ENCODE measurements at regions not wholly inside any gene's neighbourhood (a gene's known extent, or its start where the extent isn't known, plus 50 kb on each side); places are given as distances from the start of the nearest gene placed in this dataset.

DNA sequence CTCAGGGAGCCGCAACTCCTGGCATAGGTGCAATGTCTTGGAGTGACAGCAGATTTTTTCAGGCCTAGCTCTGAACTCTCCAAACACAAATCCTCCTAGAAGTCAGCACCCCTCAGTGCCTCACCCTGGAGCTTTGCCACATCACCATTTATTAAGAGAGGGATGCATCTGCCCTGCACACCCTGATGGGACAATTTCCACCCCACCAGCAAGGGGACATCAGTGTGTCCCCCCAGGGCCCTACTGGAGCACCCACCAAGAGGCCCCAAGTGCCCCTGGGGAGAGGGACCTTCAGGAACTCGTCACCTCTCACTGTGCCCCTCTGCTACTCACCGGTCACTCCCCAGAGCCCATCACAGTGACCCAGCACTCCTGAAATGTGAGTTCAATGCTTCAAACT, 144.7 kb downstream of the NDUFA10 start (continued):
- TF ChIP-seq EZH2 (IDR thresholded peaks at IDR 0.05; ENCODE audit: borderline replicate concordance, control insufficient read depth, low read depth, low read length), result no peak
- TF ChIP-seq YBX1 (IDR thresholded peaks at IDR 0.05), result no peak
- no peak for TF ChIP-seq TAF1 (IDR thresholded peaks at IDR 0.05; ENCODE audit: borderline replicate concordance, low read depth, low read length)
- no peak for TF ChIP-seq CEBPB (IDR thresholded peaks at IDR 0.05; ENCODE audit: borderline replicate concordance in 1 of 2, low read depth in 2 of 2, low read length in 2 of 2)
- no peak for TF ChIP-seq SRF (IDR thresholded peaks at IDR 0.05; ENCODE audit: low read depth in 2 of 2, low read length in 2 of 2)
- TF ChIP-seq NFXL1 (IDR thresholded peaks at IDR 0.05; ENCODE audit: borderline replicate concordance), result no peak
- TF ChIP-seq MTA2 (IDR thresholded peaks at IDR 0.05; ENCODE audit: low read depth), result no peak

DNA sequence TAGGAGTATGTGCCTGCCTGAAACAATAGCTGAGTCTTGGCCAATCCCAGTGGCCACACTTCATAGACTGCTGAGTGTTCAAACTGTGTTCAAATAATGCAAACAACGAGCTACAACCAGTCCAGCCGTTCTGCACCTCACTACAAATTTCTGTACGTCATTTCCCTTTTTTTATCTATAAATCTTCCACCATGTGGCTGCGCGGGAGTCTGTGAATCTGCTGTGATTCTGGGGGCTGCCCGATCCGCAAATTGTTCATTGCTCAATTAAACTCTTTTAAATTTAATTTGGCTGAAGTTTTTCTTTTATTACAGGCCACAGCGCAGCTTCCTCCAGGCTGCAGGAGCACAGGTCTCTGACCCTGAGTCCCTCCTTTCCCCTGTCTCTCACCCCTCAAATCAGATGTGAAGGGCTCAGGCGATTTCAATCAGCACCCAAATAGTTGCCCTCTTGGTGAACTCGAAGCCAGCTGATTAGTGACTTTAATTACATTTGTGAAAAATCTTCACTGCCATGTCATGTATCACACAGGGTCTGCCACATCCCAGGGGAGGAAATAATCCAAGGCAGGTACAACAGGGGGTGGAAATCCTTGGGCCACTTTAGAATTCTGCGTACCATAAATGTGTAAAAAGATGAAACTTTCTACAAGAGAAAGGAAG, 145.6 kb downstream of the NDUFA10 start:
- no peak overlapping the region for H3K27ac ChIP-seq (ENCODE audit: control insufficient read depth, insufficient read depth)
- intact Hi-C loops (cut with micrococcal nuclease; ENCODE audit: unreplicated experiment), result loop anchor here (5.0 kb wide), 1 partner anchor 842 kb away; no protein-coding TSS in a partner anchor
- no peak overlapping the region for H3K9ac ChIP-seq (ENCODE audit: control insufficient read depth, insufficient read depth, low read length)
- no TSS peak for BruUV-seq (replicated peaks)
- H3K4me1 ChIP-seq (ENCODE audit: control insufficient read depth, insufficient read depth, low read length), result no peaks in the 10 kb centered on the region
- no peaks in the 10 kb centered on the region; a peak in 1 of 4 replicates for H3K27me3 ChIP-seq (replicated peaks in 1 of 2; ENCODE audit: control insufficient read depth in 2 of 2, insufficient read depth in 2 of 2, low read length in 1 of 2)
- in situ Hi-C loops (cut with MboI), result loop anchor here (10.0 kb wide), 1 partner anchor 845 kb away; no protein-coding TSS in a partner anchor
- H3K4me2 ChIP-seq (ENCODE audit: control insufficient read depth, insufficient read depth), result no peak overlapping the region
- H3K9me3 ChIP-seq (replicated peaks; ENCODE audit: control insufficient read depth, insufficient read depth, low read length), result peaks cover 4% of the 10 kb centered on the region; the same call in 2 of the 3 replicates
- no peak for DNase-seq (ENCODE audit: low read depth, low spot score)
- ChIA-PET SMC1A (ENCODE audit: uncharacterized antibody, unreplicated experiment) (no interaction called here), RAD21 (ENCODE audit: unreplicated experiment) (no interaction called here), POLR2A (interaction anchor here (0.6 kb wide), 1 partner anchor 789 kb away, joined by 3 read pairs; no protein-coding TSS in a partner anchor), CTCF (interaction anchor here (0.6 to 1.1 kb wide), 2 partner anchors 55 to 153 kb away, joined by 3 to 5 read pairs; no protein-coding TSS in a partner anchor)
- no peaks in the 10 kb centered on the region for H3K36me3 ChIP-seq (ENCODE audit: control insufficient read depth in 2 of 2, insufficient read depth in 2 of 2, low read length in 1 of 2)
- ATAC-seq, result no peak
- FAIRE-seq, result no peak
- H3K79me2 ChIP-seq (ENCODE audit: control insufficient read depth, insufficient read depth, low read length), result no peaks in the 10 kb centered on the region
- no peak overlapping the region for H2AFZ ChIP-seq (ENCODE audit: control insufficient read depth, low read depth, low read length)
- H4K20me1 ChIP-seq (ENCODE audit: control insufficient read depth, insufficient read depth), result no peaks in the 10 kb centered on the region
- no peak overlapping the region for H3K4me3 ChIP-seq
- 28% methylated on average over 11 of the region's 11 CpGs for WGBS (ENCODE audit: insufficient coverage, insufficient replicate concordance, low lambda C conversion rate, missing lambda C conversion rate)
- TF ChIP-seq GABPA (IDR thresholded peaks at IDR 0.05; ENCODE audit: low read depth) (no peak), NR2F1 (conservative IDR thresholded peaks at IDR 0.05) (no peak), DPF2 (IDR thresholded peaks at IDR 0.05) (no peak), PML (IDR thresholded peaks at IDR 0.05; ENCODE audit: low read length) (no peak), LARP7 (IDR thresholded peaks at IDR 0.05) (no peak), ESRRA (IDR thresholded peaks at IDR 0.05; ENCODE audit: low read length) (no peak), NR2C1 (IDR thresholded peaks at IDR 0.05) (no peak), ATF7 (IDR thresholded peaks at IDR 0.05; ENCODE audit: low read depth) (no peak), MYC (IDR thresholded peaks at IDR 0.05; ENCODE audit: insufficient read depth, insufficient read length, insufficient replicate concordance, low read length, severe bottlenecking) (no peak), CBX5 (IDR thresholded peaks at IDR 0.05; ENCODE audit: low read depth) (no peak), KAT2A (conservative IDR thresholded peaks at IDR 0.05; ENCODE audit: control insufficient read depth, low read depth, low read length) (no peak), ZNF24 (IDR thresholded peaks at IDR 0.05) (no peak), YY1 (IDR thresholded peaks at IDR 0.05; ENCODE audit: low read depth, low read length) (no peak)
- TF ChIP-seq, protein P1, sequence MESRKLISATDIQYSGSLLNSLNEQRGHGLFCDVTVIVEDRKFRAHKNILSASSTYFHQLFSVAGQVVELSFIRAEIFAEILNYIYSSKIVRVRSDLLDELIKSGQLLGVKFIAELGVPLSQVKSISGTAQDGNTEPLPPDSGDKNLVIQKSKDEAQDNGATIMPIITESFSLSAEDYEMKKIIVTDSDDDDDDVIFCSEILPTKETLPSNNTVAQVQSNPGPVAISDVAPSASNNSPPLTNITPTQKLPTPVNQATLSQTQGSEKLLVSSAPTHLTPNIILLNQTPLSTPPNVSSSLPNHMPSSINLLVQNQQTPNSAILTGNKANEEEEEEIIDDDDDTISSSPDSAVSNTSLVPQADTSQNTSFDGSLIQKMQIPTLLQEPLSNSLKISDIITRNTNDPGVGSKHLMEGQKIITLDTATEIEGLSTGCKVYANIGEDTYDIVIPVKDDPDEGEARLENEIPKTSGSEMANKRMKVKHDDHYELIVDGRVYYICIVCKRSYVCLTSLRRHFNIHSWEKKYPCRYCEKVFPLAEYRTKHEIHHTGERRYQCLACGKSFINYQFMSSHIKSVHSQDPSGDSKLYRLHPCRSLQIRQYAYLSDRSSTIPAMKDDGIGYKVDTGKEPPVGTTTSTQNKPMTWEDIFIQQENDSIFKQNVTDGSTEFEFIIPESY (IDR thresholded peaks at IDR 0.05), result no peak
- TF ChIP-seq, protein P2, sequence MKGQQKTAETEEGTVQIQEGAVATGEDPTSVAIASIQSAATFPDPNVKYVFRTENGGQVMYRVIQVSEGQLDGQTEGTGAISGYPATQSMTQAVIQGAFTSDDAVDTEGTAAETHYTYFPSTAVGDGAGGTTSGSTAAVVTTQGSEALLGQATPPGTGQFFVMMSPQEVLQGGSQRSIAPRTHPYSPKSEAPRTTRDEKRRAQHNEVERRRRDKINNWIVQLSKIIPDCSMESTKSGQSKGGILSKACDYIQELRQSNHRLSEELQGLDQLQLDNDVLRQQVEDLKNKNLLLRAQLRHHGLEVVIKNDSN (IDR thresholded peaks at IDR 0.05; ENCODE audit: borderline replicate concordance, extremely low read length, insufficient read depth, low read depth, low read length), result no peak

Measured in GM12878 (cell line).